HG03025 (cell line): ENCODE measurements at regions not wholly inside any gene's neighbourhood (a gene's known extent, or its start where the extent isn't known, plus 50 kb on each side); places are given as distances from the start of the nearest gene placed in this dataset.
A peak's percentile ranks its signal among the peaks of the same experiment; 100 is the strongest.

Experiments
- ATAC-seq: cut with Tn5 transposase; IDR thresholded peaks from one replicate; pipeline ENCODE4 v1.9.1; 2021; ENCODE audit warnings: mild to moderate bottlenecking, moderate library complexity; ENCODE audit not compliant: unreplicated experiment, low FRiP score

- no peak for ATAC-seq
These were observed 109.0 kb upstream of the SLC4A7 start for GRCh38 chr3:27593173-27593572.

DNA sequence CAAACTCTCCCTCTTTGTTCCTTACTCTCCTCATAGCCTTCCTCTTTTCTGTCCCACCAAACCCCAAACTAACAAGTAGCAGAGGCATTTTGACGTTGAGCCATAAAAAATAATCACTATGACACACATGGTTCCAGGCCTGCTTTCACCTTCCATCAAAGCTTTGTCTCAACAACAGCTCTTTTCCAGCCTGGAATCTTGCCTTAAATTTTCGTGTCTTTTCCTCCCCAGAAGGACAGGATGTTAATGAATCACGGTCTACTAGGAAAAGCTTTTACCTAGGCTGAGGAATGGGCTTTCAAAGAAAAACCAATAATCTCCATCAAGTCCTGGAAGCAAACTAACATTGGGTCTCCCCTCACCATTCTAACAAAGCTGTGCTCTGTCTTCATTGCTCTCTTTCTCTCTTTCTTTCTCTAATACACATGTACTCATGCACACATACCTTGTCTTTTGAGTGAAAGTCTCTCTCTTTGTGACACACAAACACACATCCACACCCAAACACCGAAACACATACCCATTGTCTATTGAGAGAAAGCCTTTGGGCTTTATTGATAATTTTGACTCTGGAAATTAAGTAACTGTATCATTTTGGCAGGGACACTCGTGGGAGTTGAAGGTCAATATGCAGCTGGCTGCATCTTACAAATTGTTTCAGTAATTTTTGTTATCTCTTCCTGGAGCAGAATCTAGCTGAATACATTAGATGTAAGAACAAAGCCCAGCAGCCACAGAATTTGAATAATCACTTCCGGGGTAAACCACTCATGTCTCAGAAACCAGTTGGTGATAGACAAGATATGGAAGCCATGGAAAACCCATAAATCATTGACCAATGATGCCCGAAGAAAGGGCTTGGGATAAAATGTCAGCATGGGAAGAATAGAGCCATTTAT lies 107.4 kb upstream of the SLC4A7 start:
- ATAC-seq: peak; percentile 44

DNA sequence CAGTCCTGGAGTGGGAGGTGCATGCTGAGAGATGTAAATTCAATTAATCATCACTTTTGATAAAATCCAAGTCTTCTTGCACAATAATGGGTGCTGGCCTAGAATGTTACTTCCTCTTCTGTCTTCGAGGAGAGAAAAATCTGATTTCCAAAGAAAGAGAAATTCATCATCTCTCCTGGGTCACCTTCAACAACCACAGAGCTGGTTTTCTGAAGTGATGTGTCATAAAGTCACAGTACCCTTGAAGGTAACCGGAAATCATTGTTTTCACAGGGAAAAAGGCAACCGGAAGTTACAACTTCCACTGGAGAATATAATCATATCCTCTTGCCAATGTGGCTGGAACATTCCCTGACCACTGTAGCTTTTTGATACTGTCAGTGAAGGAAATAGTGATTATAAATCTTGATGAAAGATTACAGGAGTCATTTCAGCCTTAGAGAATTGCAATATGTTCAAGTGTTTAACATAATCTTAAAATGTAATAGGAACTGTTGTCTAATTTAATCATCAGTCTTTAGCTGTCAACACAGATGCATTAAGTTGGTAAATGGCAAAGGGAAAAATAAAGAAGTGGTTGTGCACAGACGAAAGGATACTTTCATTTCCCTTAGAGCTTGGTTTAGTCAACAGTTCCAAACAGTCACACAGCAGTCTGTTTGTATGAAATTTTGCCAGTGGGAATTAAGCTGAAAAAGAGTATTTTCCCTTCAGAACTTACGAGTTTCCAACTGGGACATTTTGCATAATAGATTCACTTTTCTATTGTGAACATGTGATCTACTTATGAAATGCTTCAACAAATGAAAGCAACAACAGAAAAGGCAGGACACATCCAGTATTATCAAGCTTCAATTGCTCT lies 106.5 kb upstream of the SLC4A7 start:
- no peak for ATAC-seq

- no peak for ATAC-seq
These were observed 105.6 kb upstream of the SLC4A7 start for GRCh38 chr3:27589795-27590194.

- no peak for ATAC-seq
These were observed 101.2 kb upstream of the SLC4A7 start for GRCh38 chr3:27585429-27585828.

DNA sequence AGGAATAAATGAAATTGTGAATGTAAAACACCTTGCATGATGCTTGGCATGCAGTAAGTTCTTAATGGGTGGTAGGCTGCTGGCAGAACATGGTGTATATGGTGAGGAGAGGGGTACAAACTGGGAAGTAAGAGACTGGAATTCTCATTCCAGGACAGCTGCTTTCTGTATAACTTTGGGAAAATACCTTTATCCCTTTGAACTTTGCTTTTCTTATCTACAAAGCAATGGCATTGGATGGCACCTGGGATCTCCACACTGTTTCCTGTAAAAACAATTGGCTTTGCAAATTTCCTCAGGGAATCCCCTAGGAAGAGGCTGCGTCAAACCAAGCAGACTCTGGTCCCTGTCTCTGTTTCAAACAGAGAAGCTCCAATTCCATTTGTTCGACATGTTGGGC lies 100.7 kb upstream of the SLC4A7 start:
- no peak for ATAC-seq

DNA sequence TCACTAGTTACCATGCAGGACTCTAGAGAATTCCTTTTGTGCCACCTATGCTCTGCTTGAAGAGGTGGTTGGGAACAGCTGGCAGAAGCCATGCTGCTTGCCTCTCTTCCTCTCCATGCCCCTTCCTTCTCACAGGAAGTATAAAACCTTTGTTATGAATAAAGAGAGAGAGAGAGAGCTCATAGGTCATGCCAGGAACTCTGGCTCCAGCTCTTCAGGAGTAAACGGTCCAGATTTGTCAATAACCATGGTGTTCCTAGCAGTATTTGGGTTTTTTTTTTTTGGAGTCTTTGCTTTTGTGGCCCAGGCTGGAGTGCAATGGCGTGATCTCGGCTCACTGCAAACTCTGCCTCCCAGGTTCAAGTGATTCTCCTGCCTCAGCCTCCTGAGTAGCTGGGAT lies 97.7 kb upstream of the SLC4A7 start:
- ATAC-seq: no peak

- no peak for ATAC-seq
These were observed 93.8 kb upstream of the SLC4A7 start for GRCh38 chr3:27578032-27578431.

GRCh38 chr3:27577504-27577903 lies 93.3 kb upstream of the SLC4A7 start:
- ATAC-seq: no peak

DNA sequence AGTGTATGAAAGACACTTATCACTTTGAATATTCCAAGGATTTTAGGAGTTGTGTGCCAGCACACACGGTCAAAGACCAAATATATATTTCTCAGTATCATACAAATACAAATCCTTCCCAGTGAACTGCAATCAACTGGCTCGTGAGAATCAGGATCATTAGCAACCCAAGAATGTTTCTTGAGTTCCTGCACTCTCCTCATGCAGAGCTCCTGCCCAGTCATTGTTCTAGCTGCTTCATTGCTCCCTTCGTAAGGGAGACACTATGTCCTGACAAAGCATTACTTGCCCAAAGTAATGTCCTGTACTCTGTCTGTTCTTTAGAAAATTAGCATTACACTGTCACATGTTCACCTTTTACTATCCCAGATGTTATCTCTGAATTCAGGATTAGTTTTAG lies 92.0 kb upstream of the SLC4A7 start:
- ATAC-seq: no peak

DNA sequence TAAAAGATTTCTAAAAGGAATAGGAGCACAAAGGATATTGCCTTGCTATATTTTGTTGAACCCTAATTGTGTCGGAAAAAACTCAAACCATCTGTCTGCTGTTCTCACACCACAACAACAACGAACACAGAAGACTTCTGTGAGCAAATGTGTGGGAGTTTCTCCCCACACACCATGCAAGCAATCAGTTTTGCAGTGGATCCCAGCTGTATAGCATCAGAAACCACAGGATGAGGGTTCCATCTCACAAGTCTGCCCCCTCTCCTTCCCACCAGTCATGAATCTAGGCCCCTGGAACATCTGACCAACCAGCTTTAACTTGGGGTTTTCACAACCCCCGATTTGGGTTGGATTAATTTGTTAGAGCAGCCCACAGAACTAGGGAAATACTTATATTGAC lies 91.3 kb upstream of the SLC4A7 start:
- no peak for ATAC-seq

GRCh38 chr3:27574438-27574795 lies 90.2 kb upstream of the SLC4A7 start:
- ATAC-seq: no peak

DNA sequence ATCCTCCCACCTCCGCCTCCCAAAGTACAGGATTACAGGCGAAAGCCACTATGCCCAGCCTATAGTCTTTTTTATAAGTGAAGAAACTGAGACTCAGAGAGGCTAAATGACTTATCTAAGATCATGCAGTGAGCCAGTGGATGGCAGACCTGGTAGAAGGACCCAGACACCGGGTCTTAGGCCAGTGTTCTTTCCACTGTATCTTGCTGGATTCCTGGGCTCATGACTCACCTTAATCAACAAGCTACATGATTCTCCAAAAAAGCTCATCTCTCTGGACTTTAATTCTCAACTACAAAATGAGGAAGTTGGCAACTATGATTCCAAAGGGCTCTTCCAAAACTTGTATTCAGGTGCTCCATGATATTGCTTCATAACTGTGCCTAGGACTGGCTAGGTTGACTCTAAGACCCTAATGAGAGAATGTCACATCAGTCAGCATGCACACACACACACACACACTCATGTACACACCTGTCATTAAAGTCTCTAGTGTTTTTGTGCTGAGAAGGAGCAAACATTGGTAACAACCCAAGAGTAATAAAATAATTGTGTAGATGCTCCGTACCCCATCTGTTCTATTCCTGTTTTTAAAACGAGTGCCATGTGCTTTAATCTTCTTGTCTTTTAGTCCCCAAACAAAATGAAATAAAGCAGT lies 89.7 kb upstream of the SLC4A7 start:
- ATAC-seq: no peak

GRCh38 chr3:27573138-27573537 lies 89.0 kb upstream of the SLC4A7 start:
- no peak for ATAC-seq

- no peak for ATAC-seq
These were observed 87.2 kb upstream of the SLC4A7 start for GRCh38 chr3:27571345-27571744.

- no peak for ATAC-seq
These were observed 86.4 kb upstream of the SLC4A7 start for GRCh38 chr3:27570421-27571106.

DNA sequence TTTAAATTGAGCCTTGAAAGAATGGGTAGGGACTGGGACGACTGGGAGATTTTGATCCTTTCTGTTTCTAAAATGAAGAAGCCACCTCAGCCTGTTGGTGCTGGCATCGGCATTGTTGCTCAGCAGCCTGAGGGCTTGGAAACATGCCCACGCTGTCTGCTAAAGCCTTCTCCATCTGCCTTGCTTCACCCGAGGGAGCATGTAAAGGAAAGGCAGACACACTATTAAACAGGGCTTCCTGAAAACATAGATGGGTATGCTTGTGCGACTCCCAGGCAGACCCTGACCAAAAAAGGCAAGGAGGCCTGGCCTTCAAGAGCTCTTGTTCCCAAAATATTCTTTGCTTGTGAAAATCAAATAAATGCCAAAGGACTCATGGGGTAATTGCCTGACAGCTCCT lies 84.2 kb upstream of the SLC4A7 start:
- ATAC-seq: no peak

- ATAC-seq: no peak
These were observed 83.1 kb upstream of the SLC4A7 start for GRCh38 chr3:27567251-27567650.

- ATAC-seq: no peak
These were observed 81.1 kb upstream of the SLC4A7 start for GRCh38 chr3:27565201-27565852.

DNA sequence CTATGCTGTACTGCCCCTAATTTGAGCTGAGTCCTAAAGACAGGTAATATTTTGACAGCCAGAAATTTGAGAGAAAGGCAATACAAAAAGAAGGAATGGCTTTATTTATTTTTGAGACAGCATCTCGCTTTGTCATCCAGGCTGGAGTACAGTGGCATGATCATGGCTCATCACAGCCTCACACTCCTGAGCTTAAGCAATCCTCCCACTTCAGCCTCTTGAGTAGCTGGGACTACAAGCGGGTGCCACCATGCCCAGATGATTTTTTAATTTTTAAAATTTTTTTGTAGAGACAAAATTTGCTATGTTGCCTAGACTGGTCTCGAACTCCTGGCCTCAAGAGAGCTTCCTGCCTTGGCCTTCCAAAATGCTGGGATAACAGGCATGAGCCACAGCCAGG lies 77.4 kb upstream of the SLC4A7 start:
- ATAC-seq: no peak
